Inflammatory macrophage treated with lipopolysaccharide for 4 hours (primary cell): ENCODE measurements at regions not wholly inside any gene's neighbourhood (a gene's known extent, or its start where the extent isn't known, plus 50 kb on each side); places are given as distances from the start of the nearest gene placed in this dataset.
"Not testable (repeated sequence)": the region's sequence is repeated elsewhere in the genome, so short reads cannot be mapped to it uniquely, and the experiment has no call there.

Experiments used
- DNase-seq: peaks from one replicate; pipeline ENCODE4 v3.0.0-alpha.2; 2020

- DNase-seq = no peak
These were observed 111.8 kb downstream of the KIF26A start for GRCh38 chr14:104250175-104250574.

GRCh38 chr14:104252256-104253215, 114.1 kb downstream of the KIF26A start:
- DNase-seq = no peak

- no peak for DNase-seq
These were observed 114.9 kb downstream of the KIF26A start for GRCh38 chr14:104253223-104253822.

GRCh38 chr14:104253901-104254353, 115.5 kb downstream of the KIF26A start:
- no peak for DNase-seq

- DNase-seq = no peak
These were observed 116.5 kb downstream of the KIF26A start for GRCh38 chr14:104254735-104255400.

GRCh38 chr14:104256025-104256424, 117.6 kb downstream of the KIF26A start:
- DNase-seq = no peak

- no peak for DNase-seq
These were observed 124.4 kb downstream of the KIF26A start for GRCh38 chr14:104262515-104263514.

GRCh38 chr14:104263675-104264358, 125.4 kb downstream of the KIF26A start:
- no peak for DNase-seq

- no peak for DNase-seq
These were observed 126.3 kb downstream of the KIF26A start for GRCh38 chr14:104264495-104265265.

- no peak for DNase-seq
These were observed 127.7 kb downstream of the KIF26A start for GRCh38 chr14:104265918-104266630.

- DNase-seq = no peak
These were observed 128.5 kb downstream of the KIF26A start for GRCh38 chr14:104266631-104267575.

- no peak for DNase-seq
These were observed 129.5 kb downstream of the KIF26A start for GRCh38 chr14:104267895-104268294.

GRCh38 chr14:104268295-104268694, 129.9 kb downstream of the KIF26A start:
- DNase-seq = no peak

- DNase-seq = no peak
These were observed 130.5 kb downstream of the KIF26A start for GRCh38 chr14:104268725-104269436.

GRCh38 chr14:104269511-104270241, 131.3 kb downstream of the KIF26A start:
- not testable (repeated sequence) for DNase-seq

GRCh38 chr14:104271391-104271790, 133.0 kb downstream of the KIF26A start:
- no peak for DNase-seq

- no peak for DNase-seq
These were observed 136.4 kb downstream of the KIF26A start for GRCh38 chr14:104274806-104275205.
